K562 (cell line): ENCODE measurements at regions not wholly inside any gene's neighbourhood (a gene's known extent, or its start where the extent isn't known, plus 50 kb on each side); places are given as distances from the start of the nearest gene placed in this dataset.

ENCODE experiments used
- ATAC-seq: fragments of 200-7000 bp; cut with Tn5 transposase; 3 replicates; pipeline ENCODE4 v1.9.1; 2020; ENCODE audit warnings: moderate library complexity
- BruUV-seq: library from RNA; stranded (reverse); fragments of 400-500 nt; replicated peaks from 2 replicates; lab custom pipeline; 2021; lab: Mats Ljungman, UMichigan
- CTCF ChIA-PET: fragments of 300-600 bp; formaldehyde crosslinking; extraction: SDS; loops from one replicate; lab custom pipeline; 2021; ENCODE audit warnings: low intra/inter-chr PET ratio; lab: Yijun Ruan, JAX
- POLR2A ChIA-PET: fragments of 300-600, 350-650 bp; sonication (Branson Sonifier 250); formaldehyde crosslinking; extraction: SDS; loops from one replicate; lab custom pipeline; 2021; ENCODE audit warnings: antibody characterized with exemption, inconsistent platforms; lab: Yijun Ruan, JAX
- DNase-seq, 4 experiments: peaks; one replicate each; pipeline versions ENCODE4 v3.0.0 to v3.0.0-alpha.2; 2011 to 2018; ENCODE audit warnings: low spot score in 3 of 4, mixed read lengths in 3 of 4; ENCODE audit errors: extremely low read depth in 1 of 4
- FAIRE-seq: peaks from 2 replicates; lab custom pipeline; 2011; peaks lifted over from hg19 to GRCh38; lab: Jason Lieb, UNC
- H2AFZ ChIP-seq: 2 replicates; pipeline ENCODE4 v1.6.0; 2011; ENCODE audit warnings: low read depth, low read length, control low read depth, inconsistent platforms
- H3K27ac ChIP-seq: fragments of 200-600 bp; 3 replicates; pipeline ENCODE4 v1.8.0; 2011; ENCODE audit warnings: low read depth, mild to moderate bottlenecking, control low read depth, inconsistent platforms, low read length, moderate library complexity, mixed read lengths; ENCODE audit errors: extremely low read depth
- H3K27me3 ChIP-seq, 2 experiments: fragments of 300-600 bp in 1 of 2; 2 replicates in 1 of 2; 3 replicates in 1 of 2; pipeline versions ENCODE4 v1.6.0 to v1.8.0; 2011; ENCODE audit warnings: inconsistent platforms in 2 of 2, low read length in 2 of 2, mild to moderate bottlenecking in 1 of 2, mixed read lengths in 1 of 2, moderate library complexity in 1 of 2; ENCODE audit not compliant: control insufficient read depth in 2 of 2, insufficient read depth in 2 of 2
- H3K36me3 ChIP-seq: fragments of 300-600 bp; 3 replicates; pipeline ENCODE4 v1.8.0; 2011; ENCODE audit warnings: mild to moderate bottlenecking, low read length, inconsistent platforms; ENCODE audit not compliant: control insufficient read depth, insufficient read depth
- H3K4me1 ChIP-seq, 2 experiments: fragments of 200-600 bp in 1 of 2; replicated peaks in 1 of 2; 2 replicates in 1 of 2; 3 replicates in 1 of 2; pipeline versions ENCODE4 v1.5.1 to v1.8.0; 2011; ENCODE audit warnings: inconsistent platforms in 2 of 2, low read length in 2 of 2, mild to moderate bottlenecking in 1 of 2, mixed read lengths in 1 of 2, moderate library complexity in 1 of 2; ENCODE audit not compliant: control insufficient read depth in 2 of 2, insufficient read depth in 2 of 2
- H3K4me2 ChIP-seq: 2 replicates; pipeline ENCODE4 v1.6.1; 2011; ENCODE audit warnings: low read length, control low read depth, inconsistent platforms, mixed read lengths; ENCODE audit not compliant: insufficient read depth
- H3K4me3 ChIP-seq: fragments of 200-600 bp; sonication (generic), shearing (Covaris generic); 2 replicates; pipeline ENCODE4 v1.5.1; 2016; ENCODE audit warnings: control low read depth, inconsistent platforms
- H3K79me2 ChIP-seq: fragments of 200-600 bp; 3 replicates; pipeline ENCODE4 v1.8.0; 2011; ENCODE audit warnings: low read length, inconsistent platforms; ENCODE audit not compliant: control insufficient read depth, insufficient read depth
- H3K9ac ChIP-seq, 2 experiments: 2 replicates each; pipeline versions ENCODE4 v1.6.0 to v1.6.1; 2011; ENCODE audit warnings: low read depth in 2 of 2, low read length in 2 of 2, control low read depth in 1 of 2, inconsistent platforms in 1 of 2, mild to moderate bottlenecking in 1 of 2, mixed read lengths in 1 of 2; ENCODE audit not compliant: insufficient read depth in 1 of 2
- H3K9me1 ChIP-seq: one replicate; pipeline ENCODE4 v1.6.0; 2011; ENCODE audit warnings: inconsistent platforms, mild to moderate bottlenecking, low read length, moderate library complexity; ENCODE audit not compliant: control insufficient read depth, insufficient read depth
- H3K9me3 ChIP-seq: replicated peaks from 2 replicates; pipeline ENCODE4 v1.5.1; 2011; ENCODE audit warnings: low read depth, low read length, inconsistent platforms; ENCODE audit not compliant: control insufficient read depth, insufficient read depth
- H4K20me1 ChIP-seq: replicated peaks from 2 replicates; pipeline ENCODE4 v1.6.1; 2011; ENCODE audit warnings: low read length, inconsistent platforms, mixed read lengths; ENCODE audit not compliant: control insufficient read depth, insufficient read depth
- BRCA1 ChIP-seq, 2 experiments: fragments of 450-650 bp in 1 of 2; sonication (generic) in 1 of 2; formaldehyde crosslinking in 1 of 2; IDR thresholded peaks; 2 replicates each; pipeline versions ENCODE4 v1.5.0 to v1.6.1; 2017 to 2020; ENCODE audit warnings: mild to moderate bottlenecking in 1 of 2, missing genetic modification reagents in 1 of 2
- HDAC3 ChIP-seq: fragments of 450-650 bp; IDR thresholded peaks from 2 replicates; pipeline ENCODE4 v1.6.1; 2018; ENCODE audit warnings: borderline replicate concordance, mild to moderate bottlenecking, moderate library complexity; ENCODE audit not compliant: partially characterized antibody
- ILK ChIP-seq: fragments of 450-650 bp; IDR thresholded peaks from 2 replicates; pipeline ENCODE4 v1.6.1; 2016; ENCODE audit warnings: missing genetic modification characterization, low read depth, mild to moderate bottlenecking, missing compliant biosample characterization, moderate library complexity, borderline replicate concordance
- LARP7 ChIP-seq: fragments of 450-650 bp; IDR thresholded peaks from 2 replicates; pipeline ENCODE4 v1.6.1; 2016
- SMAD1 ChIP-seq: fragments of 150-350 bp; IDR thresholded peaks from 2 replicates; pipeline ENCODE4 v1.6.1; 2014; ENCODE audit warnings: low read length, low read depth; ENCODE audit not compliant: partially characterized antibody
- TEAD1 ChIP-seq, 2 experiments: fragments of 450-650 bp in 1 of 2; sonication (generic) in 1 of 2; formaldehyde crosslinking; IDR thresholded peaks; 2 replicates each; pipeline versions ENCODE4 v1.4.0 to v1.8.0; 2020 to 2022; ENCODE audit warnings: mild to moderate bottlenecking in 2 of 2, missing genetic modification reagents in 1 of 2
- TGIF2 ChIP-seq: sonication (generic); formaldehyde crosslinking; IDR thresholded peaks from 2 replicates; pipeline ENCODE4 v1.8.1; 2022; ENCODE audit warnings: mild to moderate bottlenecking, missing genetic modification reagents, moderate library complexity
- XRCC3 ChIP-seq: fragments of 450-650 bp; IDR thresholded peaks from 2 replicates; pipeline ENCODE4 v1.6.1; 2017; ENCODE audit warnings: mild to moderate bottlenecking, moderate library complexity
- ZNF324 ChIP-seq: fragments of 250-450 bp; sonication (Bioruptor Pico); IDR thresholded peaks from 2 replicates; pipeline ENCODE4 v1.4.0; 2020; ENCODE audit warnings: mild to moderate bottlenecking
- ZZZ3 ChIP-seq: fragments of 450-650 bp; IDR thresholded peaks from 2 replicates; pipeline ENCODE4 v1.6.1; 2016; ENCODE audit warnings: antibody characterized with exemption, mild to moderate bottlenecking, moderate library complexity
- WGBS: fragments of 100-300 bp; shearing (Covaris generic); methylation state at CpG from one replicate; pipeline ENCODE4 v1.1.6; 2016; ENCODE audit warnings: low coverage, mixed read lengths; ENCODE audit not compliant: insufficient coverage; ENCODE audit errors: missing lambda C conversion rate; 5-methylcytosine and 5-hydroxymethylcytosine counted together
- in situ Hi-C: fragments of 300-500 bp; cut with MboI; formaldehyde crosslinking; loops from 4 replicates; pipeline ENCODE4 v1.15.0; 2018; ENCODE audit warnings: inconsistent platforms, mixed read lengths
- intact Hi-C: fragments of 100-400 bp; cut with micrococcal nuclease; formaldehyde crosslinking; loops from 2 replicates; pipeline ENCODE4 v1.14.2; 2022

GRCh38 chr18:39346916-39347315, 1781.3 kb upstream of the CELF4 start:
- Histone ChIP-seq H3K9ac (no peak overlapping the region), H3K27ac (no peak overlapping the region), H4K20me1 (no peaks in the 10 kb centered on the region), H3K4me1 (no peaks in the 10 kb centered on the region), H3K27me3 (no peaks in the 10 kb centered on the region), H3K4me2 (no peak overlapping the region), H3K9me3 (no peaks in the 10 kb centered on the region; the same call in 1 of the 2 replicates), H2AFZ (no peak overlapping the region), H3K4me3 (no peak overlapping the region), H3K36me3 (no peaks in the 10 kb centered on the region), H3K79me2 (no peaks in the 10 kb centered on the region), H3K9me1 (no peaks in the 10 kb centered on the region)
- FAIRE-seq (no peak), ATAC-seq (no peak), DNase-seq (no peak)
- no TSS peak for BruUV-seq
- TF ChIP-seq BRCA1 (IDR thresholded peaks at IDR 0.05) (no peak), BRCA1 (CRISPR knock-in tag; IDR thresholded peaks at IDR 0.05) (no peak), TGIF2 (CRISPR knock-in tag) (no peak), ZZZ3 (no peak), SMAD1 (no peak), LARP7 (no peak), TEAD1 (CRISPR knock-in tag; IDR thresholded peaks at IDR 0.05) (no peak), HDAC3 (no peak), XRCC3 (no peak), ILK (tag) (no peak), ZNF324 (CRISPR knock-in tag) (no peak)
- CTCF ChIA-PET = no interaction called here
- WGBS = 0% methylated on average over 1 of the region's 1 CpG
- in situ Hi-C loops = no loop called here
- POLR2A ChIA-PET = no interaction called here
- intact Hi-C loops = no loop called here
